Medulla oblongata (tissue), 1 donor: ENCODE measurements at regions not wholly inside any gene's neighbourhood (a gene's known extent, or its start where the extent isn't known, plus 50 kb on each side); places are given as distances from the start of the nearest gene placed in this dataset.

ENCODE experiments used
- DNase-seq: peaks from one replicate; pipeline ENCODE4 v3.0.0-alpha.2; 2015; ENCODE audit errors: extremely low spot score

GRCh38 chr1:2865571-2866421, 64.3 kb upstream of the TTC34 start:
- no peak for DNase-seq

DNA sequence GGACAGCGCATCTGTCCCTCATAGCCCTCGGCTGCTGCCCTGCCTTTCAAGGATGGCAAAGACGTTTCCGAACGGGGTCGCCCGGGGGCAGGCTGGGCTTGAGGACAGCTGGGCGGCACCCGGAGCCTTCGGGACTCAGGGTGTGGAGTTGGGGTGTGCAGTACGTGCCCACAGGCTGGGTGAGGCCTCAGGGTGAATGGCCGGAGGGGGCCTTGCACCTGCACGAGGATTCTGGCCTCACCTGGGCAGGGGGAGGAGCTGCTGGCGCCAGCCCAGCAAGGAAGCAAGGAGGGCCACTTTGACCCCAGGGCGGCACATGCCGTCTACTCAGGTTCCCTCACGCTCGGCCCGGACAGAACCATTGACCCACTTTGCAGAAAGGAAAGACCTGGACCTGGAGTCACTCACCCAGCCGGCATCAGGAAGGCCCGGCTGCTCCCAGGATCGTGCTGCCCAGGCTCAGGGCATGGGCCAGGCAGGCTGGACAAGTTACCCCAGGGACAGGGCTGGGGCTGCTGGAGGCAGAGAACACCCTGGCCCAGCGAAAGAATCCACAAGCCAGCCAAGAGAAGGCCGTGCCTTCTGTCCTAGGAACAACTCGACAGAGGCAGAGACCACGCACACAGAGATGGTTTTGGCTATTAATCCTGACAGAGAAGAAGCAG, 65.1 kb upstream of the TTC34 start:
- DNase-seq = no peak

- no peak for DNase-seq
Observed at GRCh38 chr1:2867087-2867425, 65.6 kb upstream of the TTC34 start.

DNA sequence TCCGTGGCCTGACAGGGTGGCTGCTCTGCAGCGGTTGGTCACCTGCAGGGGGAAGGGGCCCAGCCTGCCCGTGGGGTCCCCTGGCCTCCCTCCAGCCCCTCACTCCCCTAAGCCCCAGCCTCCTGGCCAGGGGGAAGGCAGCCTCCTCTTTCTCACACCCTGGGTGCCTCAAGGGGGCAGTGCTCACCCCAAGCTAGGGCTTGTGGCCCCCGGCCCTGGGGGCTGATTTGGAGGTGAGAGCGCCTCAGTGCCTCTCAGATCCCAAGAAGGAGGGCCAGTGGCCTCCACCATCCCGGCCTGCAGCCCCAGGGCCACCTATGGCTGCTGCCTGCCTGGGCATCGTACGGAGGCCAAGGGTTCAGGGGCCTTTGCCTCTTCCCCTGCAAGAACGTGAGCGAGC, 66.4 kb upstream of the TTC34 start:
- DNase-seq = no peak

DNA sequence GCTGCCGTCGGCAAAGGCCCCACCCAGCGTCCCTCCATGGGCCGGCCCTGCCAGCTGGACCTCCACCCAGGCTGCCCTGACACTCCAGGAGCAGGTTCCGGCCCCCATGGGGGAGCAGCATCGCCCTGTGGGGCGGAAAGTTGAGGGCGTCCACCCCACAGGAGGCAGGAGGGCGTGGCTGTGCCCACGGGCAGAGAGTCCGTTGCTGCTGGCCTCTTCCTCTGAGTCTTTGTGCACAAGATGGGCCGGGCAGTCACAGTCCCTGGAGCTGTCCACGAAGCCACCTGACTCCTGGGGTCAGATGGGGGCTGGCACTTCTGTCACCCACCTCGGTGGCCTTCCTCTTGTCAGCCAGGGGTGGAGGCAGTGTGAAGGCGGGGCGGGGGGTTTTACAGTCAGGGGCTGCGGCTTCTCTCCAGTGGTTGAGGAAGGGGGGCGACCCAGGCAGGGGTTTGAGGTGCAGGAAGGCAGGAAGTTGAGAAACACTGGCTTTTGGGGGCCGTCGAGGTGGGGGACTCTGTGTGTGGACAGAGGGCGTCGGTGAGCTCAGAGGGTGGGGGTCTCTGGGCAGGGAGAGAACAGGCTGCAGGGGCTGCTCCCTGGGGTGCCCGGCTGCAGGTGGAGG, 67.2 kb upstream of the TTC34 start:
- DNase-seq = no peak

DNA sequence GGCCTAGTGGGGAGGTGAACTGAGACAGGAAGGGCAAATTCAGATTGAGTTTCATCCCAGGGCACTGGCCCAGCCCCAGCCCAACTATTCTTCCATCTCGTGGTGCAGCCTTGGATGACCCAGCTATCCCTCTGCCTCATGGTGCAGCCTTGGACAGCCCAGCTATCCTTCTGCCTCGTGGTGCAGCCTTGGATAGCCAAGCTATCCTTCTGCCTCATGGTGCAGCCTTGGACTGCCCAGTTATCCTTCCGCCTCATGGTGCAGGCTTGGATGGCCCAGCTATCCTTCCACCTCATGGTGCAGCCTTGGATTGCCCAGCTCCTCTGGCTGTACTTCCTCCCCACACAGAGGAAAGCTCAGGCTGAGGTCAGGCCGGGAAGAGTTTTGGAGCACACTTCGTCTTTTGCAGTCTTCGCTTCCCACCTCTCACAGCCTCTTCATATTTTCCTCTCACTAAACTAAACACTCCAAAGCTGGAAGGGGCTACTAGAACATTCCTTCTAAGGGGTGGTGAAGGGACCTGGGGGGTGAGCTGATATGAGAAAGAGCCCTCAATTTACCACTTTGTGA, 69.8 kb upstream of the TTC34 start:
- DNase-seq = no peak

GRCh38 chr1:2874207-2874606, 72.7 kb upstream of the TTC34 start:
- DNase-seq = no peak

GRCh38 chr1:2874607-2875480, 73.4 kb upstream of the TTC34 start:
- no peak for DNase-seq

- DNase-seq = peak; percentile 45
Observed at GRCh38 chr1:2875707-2876561, 74.4 kb upstream of the TTC34 start.

GRCh38 chr1:2876846-2877245, 75.4 kb upstream of the TTC34 start:
- no peak for DNase-seq

- DNase-seq = no peak
Observed at GRCh38 chr1:2877391-2877790, 75.9 kb upstream of the TTC34 start.

GRCh38 chr1:2878591-2878990, 77.1 kb upstream of the TTC34 start:
- no peak for DNase-seq

DNA sequence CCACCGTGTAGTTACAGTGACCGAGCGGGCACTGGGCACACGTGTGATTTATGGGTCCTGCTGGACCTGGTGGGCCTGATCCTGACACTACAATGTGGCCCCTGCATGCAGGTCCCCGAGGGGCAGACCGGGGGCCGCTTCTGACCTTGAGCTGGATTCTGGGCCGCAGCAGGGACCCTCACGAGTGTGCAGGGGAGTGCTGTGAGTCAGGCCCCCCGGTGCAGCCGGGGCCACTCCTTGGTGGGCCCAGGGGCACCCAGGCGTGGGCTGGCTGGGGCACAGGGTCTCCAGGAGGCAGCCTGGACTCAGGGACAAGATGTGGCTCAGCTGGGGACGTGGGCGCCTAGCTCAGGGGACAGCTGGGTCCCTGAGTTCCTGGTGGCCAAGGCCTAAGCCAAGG, 77.5 kb upstream of the TTC34 start:
- DNase-seq = no peak

DNA sequence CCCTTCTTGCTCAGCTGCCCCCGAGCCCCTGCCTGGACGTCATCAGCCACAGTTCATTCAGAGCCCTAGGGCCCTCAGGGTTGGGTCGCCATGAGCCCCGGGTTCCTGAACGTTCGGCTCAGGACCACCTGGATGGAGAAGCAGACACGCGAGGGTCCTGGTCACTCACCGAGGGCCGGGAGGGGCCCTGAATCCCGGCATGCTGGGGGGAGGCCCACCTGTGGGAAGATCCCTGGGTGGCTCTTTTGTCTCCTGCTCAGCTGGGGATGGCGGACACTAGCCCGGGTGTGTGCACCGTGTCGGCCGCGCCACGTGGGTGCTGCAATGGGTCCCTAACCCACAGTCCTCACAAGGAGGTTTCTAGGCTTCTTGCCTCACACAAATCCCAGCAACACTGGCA, 78.1 kb upstream of the TTC34 start:
- no peak for DNase-seq

DNA sequence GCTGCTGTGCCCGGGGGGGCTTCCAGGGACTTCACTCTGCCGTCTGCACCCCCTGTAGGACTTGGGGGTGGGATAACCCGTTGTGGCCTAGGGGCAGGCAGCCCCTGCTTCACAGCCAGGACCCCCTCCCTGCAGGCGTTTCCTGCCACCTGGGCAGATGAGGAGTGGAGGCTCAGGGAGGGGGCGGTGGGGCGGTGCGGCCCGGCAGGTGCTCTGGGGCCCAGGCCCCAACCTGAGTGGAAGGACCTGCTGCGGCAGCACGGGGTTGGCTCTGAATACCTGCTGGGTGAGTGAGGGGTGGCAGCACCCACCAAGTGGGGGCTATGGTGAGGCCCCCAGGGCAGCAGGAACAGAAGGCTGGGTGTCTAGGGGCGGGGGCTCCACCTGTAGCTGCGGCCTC, 78.6 kb upstream of the TTC34 start:
- DNase-seq = no peak

DNA sequence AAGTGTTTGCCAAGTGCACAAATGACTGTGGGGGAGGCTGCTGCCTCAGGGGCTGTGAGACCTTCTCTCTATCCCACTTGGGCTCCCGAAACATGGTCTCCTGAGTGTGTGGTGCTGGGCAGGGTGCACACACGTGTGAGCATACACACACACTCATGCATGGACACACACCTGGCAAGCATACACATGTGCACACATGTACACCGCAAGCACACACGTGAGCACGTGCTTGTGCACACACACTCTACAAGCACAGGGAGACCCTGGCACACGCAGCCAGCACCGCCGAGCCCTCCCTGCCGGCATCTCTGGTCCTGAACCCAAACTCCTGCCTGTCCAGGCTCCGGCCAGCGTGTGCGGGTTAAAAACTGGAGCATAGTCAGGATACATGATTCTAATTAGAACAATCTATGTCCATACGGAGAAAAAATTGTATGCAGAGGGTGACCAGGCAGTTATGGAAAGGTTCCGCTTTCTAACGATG, 79.4 kb upstream of the TTC34 start:
- DNase-seq = no peak

- no peak for DNase-seq
Observed at GRCh38 chr1:2881556-2881955, 80.1 kb upstream of the TTC34 start.

- DNase-seq = no peak
Observed at GRCh38 chr1:2882966-2883696, 81.6 kb upstream of the TTC34 start.

DNA sequence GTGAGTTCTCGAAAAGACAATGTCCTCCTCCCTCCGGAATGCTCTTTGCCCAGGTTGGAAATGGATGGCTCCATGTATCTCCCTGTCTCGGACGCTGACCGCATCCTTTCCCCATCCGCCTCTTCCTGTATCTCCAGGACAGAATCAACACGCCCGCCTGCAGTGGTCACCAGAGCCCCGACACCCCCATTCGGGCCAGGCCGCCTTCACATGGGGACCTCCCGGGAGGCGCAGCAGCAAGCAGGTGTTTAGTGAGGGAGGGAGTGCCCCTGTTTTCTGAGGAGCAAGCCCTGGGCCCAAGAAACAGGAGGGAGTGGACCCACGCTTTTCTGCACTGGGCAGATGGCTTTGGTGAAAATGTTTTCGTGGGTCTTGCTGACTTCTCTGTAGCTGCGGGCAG, 83.5 kb upstream of the TTC34 start:
- no peak for DNase-seq

DNA sequence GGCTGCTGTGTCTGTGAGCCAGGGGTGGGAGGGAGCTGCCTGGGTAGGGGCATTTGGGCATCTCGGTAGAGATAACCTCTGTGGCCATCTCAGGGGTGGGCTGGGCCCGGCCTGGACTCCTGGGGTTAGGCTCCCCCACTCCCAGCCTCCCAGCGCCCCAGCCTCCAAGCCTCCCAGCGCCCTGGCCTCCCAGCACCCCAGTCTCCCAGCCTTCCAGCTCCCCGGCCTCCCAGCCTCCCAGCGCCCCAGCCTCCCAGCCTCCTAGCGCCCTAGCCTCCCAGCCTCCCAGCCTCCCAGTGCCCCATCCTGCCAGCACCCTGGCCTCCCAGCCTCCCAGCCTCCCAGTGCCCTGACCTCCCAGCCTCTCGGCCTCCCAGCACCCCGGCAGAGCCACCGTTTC, 85.1 kb upstream of the TTC34 start:
- DNase-seq = no peak
